Activated CD4-positive, alpha-beta memory T cell treated with anti-CD3 and anti-CD28 coated beads, Interleukin-2, amount 10 ng/mL, durations not matched to agents 7 days and 5 days (primary cell): ENCODE measurements at regions not wholly inside any gene's neighbourhood (a gene's known extent, or its start where the extent isn't known, plus 50 kb on each side); places are given as distances from the start of the nearest gene placed in this dataset.

ENCODE experiments used
- CTCF ChIA-PET: fragments of 350-600 bp; sonication (Branson Sonifier 250); formaldehyde crosslinking; loops from one replicate; lab custom pipeline; 2021; ENCODE audit warnings: antibody characterized with exemption, inconsistent platforms; lab: Charles Lee
- POLR2A ChIA-PET: fragments of 350-600 bp; sonication (Branson Sonifier 250); formaldehyde crosslinking; loops from one replicate; lab custom pipeline; 2021; ENCODE audit warnings: antibody characterized with exemption; lab: Charles Lee
- DNase-seq: peaks from one replicate; pipeline ENCODE4 v3.0.0-alpha.2; 2020
- H3K27ac Mint-ChIP-seq: one replicate; pipeline ENCODE4 v1.8.0; 2021; ENCODE audit warnings: mild to moderate bottlenecking, mixed read lengths
- H3K27me3 Mint-ChIP-seq: one replicate; pipeline ENCODE4 v1.8.0; 2021; ENCODE audit warnings: mixed read lengths
- H3K36me3 Mint-ChIP-seq: one replicate; pipeline ENCODE4 v1.8.0; 2021; ENCODE audit warnings: low read depth, mixed read lengths
- H3K4me1 Mint-ChIP-seq: one replicate; pipeline ENCODE4 v1.8.0; 2021; ENCODE audit warnings: mixed read lengths
- H3K4me3 Mint-ChIP-seq: one replicate; pipeline ENCODE4 v1.8.0; 2021; ENCODE audit warnings: mild to moderate bottlenecking, mixed read lengths
- H3K9me3 Mint-ChIP-seq: one replicate; pipeline ENCODE4 v1.8.0; 2021; ENCODE audit warnings: mixed read lengths

GRCh38 chr10:8326396-8327139 is 272.1 kb downstream of the GATA3 start:
- ChIA-PET POLR2A (interaction anchor here (0.6 to 3.9 kb wide), 12 partner anchors 22 to 272 kb away, joined by 3 to 20 read pairs (median 4); partner anchors contain the start of gene GATA3), CTCF (no interaction called here)
- H3K4me1 Mint-ChIP-seq = peaks cover 81% of the 10 kb centered on the region
- no peak for DNase-seq
- H3K4me3 Mint-ChIP-seq = peak overlapping the region; percentile 14
- H3K27me3 Mint-ChIP-seq = no peaks in the 10 kb centered on the region
- no peaks in the 10 kb centered on the region for H3K9me3 Mint-ChIP-seq
- H3K27ac Mint-ChIP-seq = peak overlapping the region; percentile 82
- peaks cover 19% of the 10 kb centered on the region for H3K36me3 Mint-ChIP-seq

GRCh38 chr10:8327140-8327423 is 272.6 kb downstream of the GATA3 start:
- no peak for DNase-seq
- Mint-ChIP-seq H3K4me3 (no peak overlapping the region), H3K9me3 (no peaks in the 10 kb centered on the region), H3K4me1 (peaks cover 85% of the 10 kb centered on the region), H3K36me3 (peaks cover 19% of the 10 kb centered on the region), H3K27ac (peak overlapping the region; percentile 27), H3K27me3 (no peaks in the 10 kb centered on the region)
- CTCF ChIA-PET = no interaction called here
- POLR2A ChIA-PET = interaction anchor here (0.6 to 3.9 kb wide), 7 partner anchors 34 to 273 kb away, joined by 3 to 20 read pairs (median 6); partner anchors contain the start of gene GATA3

- Mint-ChIP-seq H3K36me3 (peaks cover 16% of the 10 kb centered on the region), H3K27me3 (no peaks in the 10 kb centered on the region), H3K4me1 (peaks cover 80% of the 10 kb centered on the region), H3K9me3 (no peaks in the 10 kb centered on the region), H3K27ac (peak overlapping the region; percentile 95), H3K4me3 (peak overlapping the region; percentile 85)
- POLR2A ChIA-PET = interaction anchor here (0.9 to 6.0 kb wide), 27 partner anchors 10 to 543 kb away, joined by 3 to 84 read pairs (median 8); partner anchors contain the start of genes ATP5F1C, GATA3, KIN and TAF3
- CTCF ChIA-PET = interaction anchor here (0.7 to 2.6 kb wide), 5 partner anchors 29 to 279 kb away, joined by 4 to 11 read pairs (median 8); partner anchors contain the start of gene GATA3
- DNase-seq = peak; percentile 50
These were observed 276.9 kb downstream of the GATA3 start for GRCh38 chr10:8331387-8331786.

GRCh38 chr10:8331896-8332729 is 277.6 kb downstream of the GATA3 start:
- Mint-ChIP-seq H3K9me3 (peaks cover 3% of the 10 kb centered on the region), H3K27me3 (no peaks in the 10 kb centered on the region), H3K4me3 (peak overlapping the region; percentile 85), H3K27ac (peak overlapping the region; percentile 95), H3K4me1 (peaks cover 81% of the 10 kb centered on the region), H3K36me3 (peaks cover 18% of the 10 kb centered on the region)
- peak; percentile 95 for DNase-seq
- ChIA-PET CTCF (interaction anchor here (0.6 to 2.6 kb wide), 20 partner anchors 9 to 279 kb away, joined by 3 to 11 read pairs (median 4); partner anchors contain the start of gene GATA3), POLR2A (interaction anchor here (0.6 to 6.0 kb wide), 44 partner anchors 9 to 544 kb away, joined by 3 to 84 read pairs (median 4); partner anchors contain the start of genes ATP5F1C, GATA3, KIN and TAF3)

GRCh38 chr10:8332730-8333111 is 278.2 kb downstream of the GATA3 start:
- Mint-ChIP-seq H3K4me3 (peak overlapping the region; percentile 85), H3K36me3 (peaks cover 18% of the 10 kb centered on the region), H3K4me1 (peaks cover 80% of the 10 kb centered on the region), H3K9me3 (peaks cover 3% of the 10 kb centered on the region), H3K27me3 (no peaks in the 10 kb centered on the region), H3K27ac (peak overlapping the region; percentile 95)
- POLR2A ChIA-PET = interaction anchor here (0.7 to 6.0 kb wide), 38 partner anchors 9 to 514 kb away, joined by 3 to 84 read pairs (median 6); partner anchors contain the start of genes GATA3 and TAF3
- no peak for DNase-seq
- CTCF ChIA-PET = interaction anchor here (0.8 to 2.6 kb wide), 17 partner anchors 10 to 280 kb away, joined by 3 to 11 read pairs (median 4); partner anchors contain the start of gene GATA3

- DNase-seq = no peak
- Mint-ChIP-seq H3K4me3 (no peak overlapping the region), H3K9me3 (peaks cover 5% of the 10 kb centered on the region), H3K36me3 (peaks cover 15% of the 10 kb centered on the region), H3K4me1 (peaks cover 75% of the 10 kb centered on the region), H3K27me3 (no peaks in the 10 kb centered on the region), H3K27ac (peak overlapping the region; percentile 27)
- ChIA-PET CTCF (interaction anchor here (1.8 kb wide), 1 partner anchor 26 kb away, joined by 8 read pairs; no protein-coding TSS in a partner anchor), POLR2A (interaction anchor here (1.5 to 4.9 kb wide), 4 partner anchors 9 to 274 kb away, joined by 5 to 84 read pairs (median 38); no protein-coding TSS in a partner anchor)
These were observed 280.1 kb downstream of the GATA3 start for GRCh38 chr10:8334631-8335030.

GRCh38 chr10:8336629-8337331 is 282.3 kb downstream of the GATA3 start:
- H3K9me3 Mint-ChIP-seq = peaks cover 17% of the 10 kb centered on the region
- no peak for DNase-seq
- peaks cover 68% of the 10 kb centered on the region for H3K4me1 Mint-ChIP-seq
- POLR2A ChIA-PET = no interaction called here
- peak overlapping the region; percentile 21 for H3K4me3 Mint-ChIP-seq
- peaks cover 25% of the 10 kb centered on the region for H3K36me3 Mint-ChIP-seq
- no peaks in the 10 kb centered on the region for H3K27me3 Mint-ChIP-seq
- CTCF ChIA-PET = interaction anchor here (1.2 kb wide), 1 partner anchor 62 kb away, joined by 4 read pairs; no protein-coding TSS in a partner anchor
- H3K27ac Mint-ChIP-seq = peak overlapping the region; percentile 17

- H3K9me3 Mint-ChIP-seq = peaks cover 17% of the 10 kb centered on the region
- no peak for DNase-seq
- ChIA-PET CTCF (interaction anchor here (0.8 kb wide), 1 partner anchor 139 kb away, joined by 3 read pairs; no protein-coding TSS in a partner anchor), POLR2A (interaction anchor here (1.5 kb wide), 1 partner anchor 23 kb away, joined by 8 read pairs; no protein-coding TSS in a partner anchor)
- peaks cover 65% of the 10 kb centered on the region for H3K4me1 Mint-ChIP-seq
- peak overlapping the region; percentile 21 for H3K4me3 Mint-ChIP-seq
- no peaks in the 10 kb centered on the region for H3K27me3 Mint-ChIP-seq
- H3K36me3 Mint-ChIP-seq = peaks cover 26% of the 10 kb centered on the region
- H3K27ac Mint-ChIP-seq = peak overlapping the region; percentile 17
These were observed 282.8 kb downstream of the GATA3 start for GRCh38 chr10:8337332-8337651.

GRCh38 chr10:8338177-8338766 is 283.8 kb downstream of the GATA3 start:
- DNase-seq = no peak
- CTCF ChIA-PET = interaction anchor here (0.8 kb wide), 1 partner anchor 138 kb away, joined by 3 read pairs; no protein-coding TSS in a partner anchor
- no peaks in the 10 kb centered on the region for H3K27me3 Mint-ChIP-seq
- peaks cover 61% of the 10 kb centered on the region for H3K4me1 Mint-ChIP-seq
- H3K27ac Mint-ChIP-seq = peak overlapping the region; percentile 83
- POLR2A ChIA-PET = interaction anchor here (1.3 to 1.5 kb wide), 2 partner anchors 10 to 22 kb away, joined by 3 to 8 read pairs; no protein-coding TSS in a partner anchor
- H3K9me3 Mint-ChIP-seq = peaks cover 20% of the 10 kb centered on the region
- peak overlapping the region; percentile 37 for H3K4me3 Mint-ChIP-seq
- peaks cover 29% of the 10 kb centered on the region for H3K36me3 Mint-ChIP-seq

GRCh38 chr10:8344756-8345155 is 290.3 kb downstream of the GATA3 start:
- Mint-ChIP-seq H3K4me1 (peaks cover 45% of the 10 kb centered on the region), H3K27me3 (no peaks in the 10 kb centered on the region), H3K36me3 (peaks cover 51% of the 10 kb centered on the region), H3K9me3 (peaks cover 23% of the 10 kb centered on the region), H3K27ac (no peak overlapping the region), H3K4me3 (no peak overlapping the region)
- no peak for DNase-seq
- CTCF ChIA-PET = interaction anchor here (1.7 kb wide), 1 partner anchor 11 kb away, joined by 5 read pairs; no protein-coding TSS in a partner anchor
- POLR2A ChIA-PET = interaction anchor here (1.1 to 1.7 kb wide), 2 partner anchors 10 to 285 kb away, joined by 3 to 5 read pairs; no protein-coding TSS in a partner anchor

GRCh38 chr10:8346861-8347260 is 292.4 kb downstream of the GATA3 start:
- no peak overlapping the region for H3K4me3 Mint-ChIP-seq
- peaks cover 11% of the 10 kb centered on the region for H3K9me3 Mint-ChIP-seq
- POLR2A ChIA-PET = interaction anchor here (0.6 kb wide), 1 partner anchor 13 kb away, joined by 3 read pairs; no protein-coding TSS in a partner anchor
- DNase-seq = no peak
- H3K27me3 Mint-ChIP-seq = no peaks in the 10 kb centered on the region
- CTCF ChIA-PET = no interaction called here
- no peak overlapping the region for H3K27ac Mint-ChIP-seq
- H3K36me3 Mint-ChIP-seq = peaks cover 32% of the 10 kb centered on the region
- H3K4me1 Mint-ChIP-seq = peaks cover 42% of the 10 kb centered on the region
